ENCODE measurements at regions not wholly inside any gene's neighbourhood (a gene's known extent, or its start where the extent isn't known, plus 50 kb on each side); places are given as distances from the start of the nearest gene placed in this dataset.

DNA sequence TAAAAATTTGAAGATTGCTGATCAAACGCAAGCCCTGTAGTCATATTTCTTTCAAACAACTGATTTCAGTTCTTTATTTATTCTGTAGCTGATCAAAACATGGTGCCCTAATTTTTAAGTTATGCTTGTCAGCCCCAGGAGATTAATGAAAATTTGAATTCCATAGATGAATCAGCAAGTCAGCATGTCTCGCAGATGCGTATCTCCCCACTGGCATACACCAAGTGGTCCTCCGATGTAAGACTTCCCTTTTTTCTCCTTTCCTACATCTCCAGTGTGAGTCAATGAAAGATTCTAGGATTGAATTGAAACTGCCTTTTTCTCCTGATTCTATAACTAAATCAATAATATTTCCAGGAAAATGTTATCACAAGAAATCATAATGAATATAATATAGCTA lies 539.6 kb upstream of the NOX3 start:
- DNase-seq (ENCODE audit: low spot score), result no peak

DNA sequence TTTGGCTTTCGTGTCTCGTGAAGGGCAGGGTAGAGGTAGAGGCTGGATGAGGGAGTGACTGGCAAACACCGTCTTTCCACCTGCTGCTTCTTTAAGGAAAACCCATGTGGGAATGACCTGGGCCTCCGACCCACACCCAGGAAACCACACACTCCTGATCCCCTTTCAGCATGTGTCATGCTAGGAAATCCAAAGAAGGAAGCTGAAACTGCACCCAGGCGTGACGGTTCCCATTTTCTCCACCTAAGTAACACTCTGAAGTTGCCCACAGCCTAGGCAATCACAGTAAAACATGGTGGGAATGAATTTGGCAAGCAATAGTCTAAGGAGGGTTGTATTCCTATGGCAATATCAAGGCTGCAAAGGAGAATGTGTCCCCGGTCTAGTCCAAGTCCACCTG lies 538.4 kb upstream of the NOX3 start:
- DNase-seq (ENCODE audit: low spot score), result no peak

DNA sequence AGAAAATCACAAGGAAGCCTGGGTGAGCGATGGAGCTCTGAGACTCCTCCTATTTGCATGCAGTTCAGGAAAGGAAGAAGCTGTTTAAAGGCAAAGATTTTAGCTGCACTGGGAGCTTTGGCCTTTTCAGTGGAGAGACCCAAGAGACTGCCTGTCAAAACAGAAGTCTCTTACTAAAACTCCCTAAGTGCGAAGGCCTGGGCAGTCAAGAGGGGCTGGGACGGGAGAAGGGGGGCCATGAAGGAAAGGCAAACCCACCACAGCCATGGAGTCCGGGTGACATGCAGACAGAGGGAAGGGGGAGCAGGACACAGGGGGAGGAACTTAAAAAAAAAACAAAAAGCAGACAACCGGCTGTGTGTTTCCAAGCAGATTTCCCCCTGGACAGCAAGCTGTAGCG lies 537.6 kb upstream of the NOX3 start:
- DNase-seq (ENCODE audit: low spot score), result no peak

DNA sequence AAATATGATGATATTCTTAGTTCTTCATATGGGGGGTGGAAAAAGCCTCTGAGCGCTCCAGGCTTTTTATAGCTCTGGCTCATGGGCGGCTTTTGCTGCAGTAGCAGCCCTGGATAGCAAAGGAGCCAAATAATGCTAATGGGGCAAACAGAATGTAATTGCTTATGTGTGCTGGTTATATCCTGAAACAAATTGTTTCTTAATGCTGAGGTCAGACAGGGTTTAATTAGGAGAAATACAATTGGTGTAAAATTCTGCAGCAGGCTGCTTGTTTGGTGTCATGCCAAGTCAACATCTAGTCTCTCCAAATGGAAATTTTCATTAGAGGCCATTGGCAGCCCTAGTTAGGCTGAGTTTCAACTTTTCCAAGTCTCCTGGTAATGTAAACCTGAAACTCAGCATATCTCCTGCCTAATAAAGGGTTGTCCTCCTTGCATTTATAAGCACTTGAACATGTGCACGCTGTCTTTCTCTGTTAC lies 530.1 kb upstream of the NOX3 start:
- DNase-seq (ENCODE audit: low spot score), result peak; percentile 56

DNA sequence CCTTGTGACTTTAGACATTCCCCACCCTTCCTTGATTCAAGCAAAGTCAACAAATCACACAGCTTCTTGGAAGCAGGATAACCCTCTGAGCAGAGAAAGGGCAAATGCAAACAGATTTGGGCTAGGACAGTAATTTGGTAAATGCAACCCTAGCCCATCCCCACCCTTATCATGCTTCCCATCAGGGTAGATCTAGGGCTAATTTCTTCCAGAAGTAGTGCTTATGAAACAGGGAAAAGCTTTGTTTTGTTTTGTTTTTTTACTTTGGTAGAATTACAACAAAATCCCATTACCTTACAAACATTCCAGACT lies 525.1 kb upstream of the NOX3 start:
- DNase-seq (ENCODE audit: low spot score), result no peak

DNA sequence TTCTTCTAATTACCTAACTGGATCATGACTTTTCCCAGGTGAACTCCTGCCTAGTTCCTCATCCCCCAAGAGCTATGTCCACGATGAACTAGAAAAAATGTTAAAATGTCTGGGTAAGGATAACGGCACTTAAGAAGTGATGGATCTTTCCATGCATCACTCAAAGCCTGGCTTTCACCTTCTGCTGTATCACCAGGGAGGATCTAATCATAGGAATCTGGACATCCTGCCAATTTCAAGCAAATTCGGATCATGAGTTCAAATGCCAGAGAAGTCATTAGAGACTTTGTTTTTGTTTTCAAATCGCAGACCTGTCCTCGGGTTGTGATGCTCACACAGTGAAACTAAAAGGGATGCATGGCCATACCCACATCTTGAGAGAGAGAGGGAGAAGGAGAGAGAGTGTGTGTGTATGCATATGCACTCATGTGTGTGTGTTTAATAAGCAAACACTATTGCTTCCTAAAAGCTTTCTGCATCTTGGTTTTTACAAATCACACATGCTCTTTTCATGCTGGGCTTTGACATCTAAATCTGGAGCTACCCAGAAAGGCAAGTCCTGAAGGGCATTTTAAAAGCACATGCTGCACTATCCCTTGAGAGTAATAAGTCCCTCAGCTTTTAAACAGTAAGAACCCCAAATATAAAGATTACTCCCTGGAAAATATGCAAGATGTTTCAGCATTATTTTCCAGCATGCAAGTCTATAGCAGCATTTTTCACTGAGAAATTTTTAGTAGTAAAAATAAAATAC lies 524.6 kb upstream of the NOX3 start:
- no peak for DNase-seq (ENCODE audit: low spot score)

DNA sequence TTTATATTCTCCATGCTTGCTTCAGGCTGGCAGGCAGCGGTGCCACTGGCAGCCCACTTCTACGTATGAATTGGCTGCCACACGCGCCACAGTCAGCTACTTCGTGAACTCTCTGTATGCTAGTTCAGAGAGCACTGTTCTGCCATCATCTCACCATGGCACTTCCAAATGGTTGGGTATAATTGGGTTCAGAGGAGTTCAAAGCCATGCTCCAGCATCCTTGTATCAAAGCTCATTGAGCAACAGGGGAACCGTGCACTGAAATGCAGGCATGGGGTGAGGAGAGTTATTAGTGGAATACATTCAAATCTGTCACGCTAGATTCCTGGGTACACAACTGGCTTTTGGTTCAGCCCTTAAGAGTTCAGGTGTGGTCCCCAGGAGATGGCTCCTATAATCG lies 519.9 kb upstream of the NOX3 start:
- DNase-seq (ENCODE audit: low spot score), result no peak

DNA sequence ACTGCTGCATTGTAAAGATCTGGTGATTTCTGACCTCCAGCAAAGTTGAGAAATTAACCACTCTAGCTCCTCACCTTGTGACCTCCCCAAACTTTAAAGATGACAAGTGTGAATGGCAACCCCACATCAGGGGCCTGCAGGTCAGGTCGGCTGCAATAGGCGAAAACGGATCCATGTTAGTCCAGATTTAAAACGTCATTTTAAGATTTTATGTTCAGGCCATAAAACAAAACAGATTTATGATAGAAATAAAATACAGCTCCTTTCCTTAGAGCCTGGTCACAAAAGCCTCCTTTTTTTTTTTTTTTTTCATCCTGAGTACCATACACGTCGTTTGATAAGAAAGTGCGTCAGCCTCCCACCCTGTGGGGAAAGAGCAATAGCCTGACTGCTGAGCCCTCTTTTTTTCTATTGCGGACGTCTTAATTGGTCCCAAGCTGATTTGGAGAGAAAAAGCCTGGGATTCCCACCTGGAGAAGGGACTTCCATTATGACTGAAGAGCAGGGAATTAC lies 519.2 kb upstream of the NOX3 start:
- no peak for DNase-seq (ENCODE audit: low spot score)

DNA sequence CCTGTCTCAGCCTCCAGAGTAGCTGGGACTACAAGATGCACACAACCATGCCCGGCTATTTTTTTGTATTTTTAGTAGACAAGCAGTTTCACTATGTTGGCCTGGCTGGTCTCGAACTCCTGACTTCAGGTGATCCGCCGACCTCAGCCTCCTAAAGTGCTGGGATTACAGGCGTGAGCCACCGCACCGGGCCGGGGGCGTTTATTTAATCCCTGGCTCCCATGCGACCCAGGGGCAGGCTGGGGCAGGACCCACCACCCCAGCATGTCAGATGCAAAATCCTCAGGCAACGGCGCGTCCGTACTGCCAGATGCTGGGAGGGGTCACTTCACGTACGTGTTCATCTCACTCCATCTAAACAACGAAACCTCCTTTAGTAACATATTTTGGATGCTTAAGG lies 518.7 kb upstream of the NOX3 start:
- DNase-seq (ENCODE audit: low spot score), result no peak

DNA sequence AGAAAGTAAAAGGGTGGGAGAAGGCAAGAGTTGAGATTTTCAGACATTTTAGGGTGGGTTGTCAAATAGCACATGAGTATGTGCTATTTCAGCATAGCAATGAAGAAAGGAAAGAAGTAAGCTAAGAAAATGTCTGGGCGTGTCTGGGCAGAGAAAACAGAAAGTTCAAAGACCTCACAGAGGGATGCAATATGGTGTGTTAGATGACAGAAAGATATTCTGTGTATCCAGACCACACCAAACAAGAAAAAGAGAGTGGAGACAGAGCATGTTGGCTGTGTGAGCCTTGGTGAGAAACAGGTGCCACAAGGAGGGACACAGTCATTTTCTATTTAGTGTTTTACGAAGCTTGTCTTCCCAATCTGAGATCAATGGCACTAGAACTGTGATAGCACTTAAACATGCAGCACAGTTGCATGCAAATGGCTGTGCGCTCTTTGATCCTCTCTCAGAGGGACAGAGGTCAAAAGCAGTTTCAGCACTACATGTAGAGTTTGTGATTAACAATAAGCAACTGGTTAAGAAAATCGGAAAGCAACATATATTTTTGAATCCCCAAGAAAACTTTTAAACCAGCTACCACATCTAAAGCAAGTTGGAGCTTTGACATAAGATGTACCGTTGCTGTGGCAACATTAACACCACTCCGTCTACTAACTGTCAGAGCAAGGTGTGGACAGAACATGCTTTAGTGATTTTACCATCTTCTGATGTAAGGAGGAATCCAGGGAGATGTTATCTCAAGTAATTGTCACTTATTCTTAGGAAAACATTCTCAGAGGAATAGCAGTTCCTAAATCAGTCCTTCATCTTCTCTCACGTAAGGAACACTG lies 515.5 kb upstream of the NOX3 start:
- no peak for DNase-seq (ENCODE audit: low spot score)

DNA sequence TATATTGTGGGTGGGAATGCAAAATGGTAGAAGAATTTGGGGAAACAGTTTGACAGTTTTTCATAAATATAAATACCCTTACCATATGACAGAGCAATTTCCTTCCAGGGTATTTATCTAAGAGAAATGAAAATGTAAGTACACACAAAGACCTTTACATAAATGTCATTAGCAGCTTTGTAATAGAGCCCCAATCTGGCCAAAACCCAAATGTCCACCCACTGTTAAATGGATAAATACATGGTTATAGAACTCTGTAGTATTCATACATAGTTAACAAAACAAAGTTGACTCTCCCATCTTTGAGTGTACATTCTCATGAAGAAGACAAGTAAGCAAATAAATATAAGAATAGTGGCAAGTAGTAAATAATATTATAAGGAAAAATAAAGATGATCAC lies 514.8 kb upstream of the NOX3 start:
- DNase-seq (ENCODE audit: low spot score), result no peak

DNA sequence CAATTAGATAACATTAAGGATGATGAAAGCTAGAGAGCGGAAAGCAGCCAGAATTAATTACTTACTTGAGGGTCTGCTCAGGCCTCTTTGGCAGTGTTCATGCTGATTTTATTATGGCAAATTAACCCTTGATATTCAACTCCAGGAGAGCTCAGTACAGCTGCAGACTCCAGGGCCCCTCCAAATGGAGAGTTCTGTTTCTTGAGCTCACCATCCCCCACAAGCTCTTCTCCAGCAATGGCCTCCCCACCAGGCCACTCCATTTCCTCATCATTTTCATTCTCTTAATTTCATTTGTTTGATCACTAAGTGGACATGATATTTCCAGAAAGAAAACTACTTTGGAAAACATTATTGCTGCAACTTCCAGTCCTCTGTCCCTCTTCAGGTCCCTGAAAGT lies 513.3 kb upstream of the NOX3 start:
- no peak for DNase-seq (ENCODE audit: low spot score)

DNA sequence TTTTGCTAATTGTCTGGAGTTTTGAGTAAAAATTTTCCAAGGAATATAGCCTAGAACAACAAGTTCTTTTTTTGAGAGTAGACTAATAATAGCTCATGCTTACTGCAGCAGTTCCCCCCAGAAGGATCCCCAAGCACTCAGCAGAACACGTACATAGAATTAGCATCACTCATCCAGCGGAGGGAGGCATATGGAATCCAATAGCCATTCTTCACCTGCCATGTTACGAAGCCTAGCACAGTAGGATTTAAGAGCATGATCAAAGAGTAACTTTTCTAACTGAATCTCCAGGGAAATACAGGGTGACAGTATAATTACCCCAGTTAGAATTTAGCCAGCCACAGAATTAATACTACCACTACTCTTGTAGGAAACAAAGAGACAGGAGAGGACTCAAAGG lies 511.7 kb upstream of the NOX3 start:
- no peak for DNase-seq (ENCODE audit: low spot score)

DNA sequence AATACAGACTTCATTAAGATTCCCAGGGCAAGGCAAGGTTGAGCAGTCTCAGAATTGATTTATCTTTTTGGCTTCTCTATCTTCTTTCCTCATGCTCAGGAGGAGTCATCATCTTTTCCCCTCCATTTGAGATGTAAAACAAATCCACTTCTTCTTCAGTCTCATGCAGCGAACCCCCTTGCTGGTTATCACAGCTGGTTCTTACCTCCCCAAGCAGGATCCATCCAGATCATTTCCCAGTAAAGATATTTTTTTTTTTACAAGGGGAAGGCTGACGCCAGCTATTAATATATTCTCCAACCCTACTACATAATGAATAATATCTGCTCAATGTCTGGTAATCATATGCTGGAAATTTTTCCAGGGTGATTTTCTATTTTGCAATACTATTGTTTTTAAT lies 508.9 kb upstream of the NOX3 start:
- no peak for DNase-seq (ENCODE audit: low spot score)

DNA sequence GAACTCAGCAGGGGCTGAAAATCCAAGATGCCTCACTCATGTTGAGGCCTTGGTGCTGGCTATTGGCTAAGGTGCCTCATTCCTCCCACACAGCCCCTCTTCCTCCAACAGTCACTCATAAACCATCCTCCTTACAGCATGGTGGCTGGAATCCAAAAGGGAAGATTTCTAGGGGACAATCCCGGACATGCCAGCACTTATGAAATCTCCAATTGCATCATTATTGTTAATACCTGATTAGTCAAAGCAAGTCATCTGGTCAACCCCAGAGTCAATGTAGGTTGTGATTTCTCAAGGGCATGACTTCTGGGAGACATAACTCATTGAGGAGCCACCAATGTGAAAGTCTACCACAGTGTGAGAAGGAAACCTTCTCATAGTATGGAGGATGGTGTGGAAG lies 506.6 kb upstream of the NOX3 start:
- DNase-seq (ENCODE audit: low spot score), result no peak

DNA sequence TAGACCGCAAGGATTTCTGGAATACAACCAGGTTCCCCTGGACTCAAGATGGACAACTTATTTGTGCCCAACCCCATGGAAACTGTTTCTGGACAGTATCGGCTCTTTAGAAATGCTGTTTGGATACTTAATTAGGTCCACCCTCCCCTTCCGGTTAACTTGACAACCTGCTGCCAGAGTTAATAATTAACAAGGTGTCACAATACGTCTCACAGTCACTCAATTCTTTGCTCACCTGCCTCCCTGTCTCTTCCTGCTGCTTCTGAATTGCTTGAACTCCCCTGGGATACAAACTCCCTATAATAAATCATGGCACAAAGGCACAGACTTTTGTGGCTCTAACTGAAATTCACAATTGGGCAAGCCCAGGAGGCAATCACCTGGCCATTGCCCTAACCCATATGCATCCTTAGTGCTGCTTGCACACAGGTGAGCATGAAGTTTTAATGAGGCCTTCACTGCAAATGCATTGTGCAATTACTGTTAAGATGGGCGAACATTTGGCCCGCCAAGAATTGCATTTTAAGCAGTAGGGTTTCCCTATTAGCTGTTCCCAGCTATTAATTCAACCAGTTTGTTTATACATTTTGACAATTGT lies 504.4 kb upstream of the NOX3 start:
- DNase-seq (ENCODE audit: low spot score), result no peak

DNA sequence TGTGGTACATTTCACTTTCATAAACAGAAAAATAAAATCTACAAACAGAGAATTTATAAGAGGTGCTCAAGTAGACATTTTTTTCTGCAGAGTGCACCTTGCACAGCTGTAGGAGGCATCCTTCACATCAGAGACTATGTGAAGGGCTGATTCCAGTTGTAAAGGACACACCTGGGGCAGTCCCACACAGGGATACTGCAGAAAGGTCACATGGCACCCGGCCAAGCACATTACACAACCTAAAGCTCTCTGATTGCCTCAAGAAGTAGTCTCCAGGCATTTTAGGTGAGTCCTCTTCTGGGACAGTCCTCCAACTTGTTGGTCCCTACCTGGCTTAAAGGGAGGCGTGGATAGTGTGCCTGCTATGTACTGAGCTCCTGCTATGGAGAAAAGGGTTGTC lies 502.9 kb upstream of the NOX3 start:
- no peak for DNase-seq (ENCODE audit: low spot score)

DNA sequence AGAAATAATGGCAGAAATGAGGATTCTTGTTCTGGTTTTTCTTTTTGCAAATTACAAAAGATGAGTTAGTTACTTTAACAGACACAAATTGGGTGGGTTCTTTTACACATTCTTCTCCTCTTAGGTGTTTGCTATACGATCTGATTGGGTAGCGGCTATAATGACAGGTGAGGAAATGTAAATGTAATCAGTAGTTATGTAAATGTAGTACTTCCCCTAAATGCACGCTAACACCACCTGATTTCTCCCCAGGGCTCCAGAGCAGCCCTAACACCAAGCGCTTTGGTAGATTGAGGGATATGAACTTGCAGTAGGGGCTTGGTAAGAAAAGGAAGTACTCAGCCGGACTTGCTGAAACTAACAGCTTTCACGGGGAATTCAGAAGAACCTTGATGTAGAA lies 499.4 kb upstream of the NOX3 start:
- DNase-seq (ENCODE audit: low spot score), result no peak

DNA sequence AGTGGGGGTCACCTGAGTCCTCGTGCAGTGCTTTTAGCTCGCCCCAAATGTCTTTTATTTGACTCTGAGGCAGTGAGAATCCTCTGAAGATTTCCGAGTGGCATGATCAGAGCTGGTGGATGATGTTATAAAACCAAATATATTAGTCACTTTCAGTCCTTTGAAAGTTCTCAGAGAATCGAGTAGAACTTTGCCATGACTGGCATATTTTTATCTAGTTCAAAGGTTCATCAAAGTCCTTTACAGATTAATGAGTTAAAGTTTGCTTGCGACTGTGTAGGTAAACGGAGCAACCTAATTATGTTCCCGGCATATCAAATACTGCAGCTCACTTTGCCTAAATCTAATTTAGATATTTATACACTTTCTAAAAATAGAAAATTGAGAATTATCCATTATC lies 498.5 kb upstream of the NOX3 start:
- no peak for DNase-seq (ENCODE audit: low spot score)

DNA sequence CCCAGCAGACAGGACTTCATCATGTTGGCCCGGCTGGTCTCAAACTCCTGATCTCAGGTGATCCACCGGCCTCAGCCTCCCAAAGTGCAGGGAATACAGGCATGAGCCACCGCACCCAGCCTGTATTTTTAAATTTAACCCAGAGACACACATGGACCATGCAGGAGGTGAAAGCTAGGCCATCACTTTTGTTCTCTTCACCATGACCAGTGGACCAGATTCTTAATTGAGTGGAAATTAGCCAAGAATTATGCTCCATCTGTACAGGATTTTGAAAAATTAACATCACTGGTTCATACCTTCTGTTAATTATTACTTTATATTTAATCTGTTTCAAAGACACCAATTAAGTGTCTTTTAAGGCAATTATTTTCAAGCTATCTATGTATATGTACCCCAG lies 493.6 kb upstream of the NOX3 start:
- no peak for DNase-seq (ENCODE audit: low spot score)

DNA sequence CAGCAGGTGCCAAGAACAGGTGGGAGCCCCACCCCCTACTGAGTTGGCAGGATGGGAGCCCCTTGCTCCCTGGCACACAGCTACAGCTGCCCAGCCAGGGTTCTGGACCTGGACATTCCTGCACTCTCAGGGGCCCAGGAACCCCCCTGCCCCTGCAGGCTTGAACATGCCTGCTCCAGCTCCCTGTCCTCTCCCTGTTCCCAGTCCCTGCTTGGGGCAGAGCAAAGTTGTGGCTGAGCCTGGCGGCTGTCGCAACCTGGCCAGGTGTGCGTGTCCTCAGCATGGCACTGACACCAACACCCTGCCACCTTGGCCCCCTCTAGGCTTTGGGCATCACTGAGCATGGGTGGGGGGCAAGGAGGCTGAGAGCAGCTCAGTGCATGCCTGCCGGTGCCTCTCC lies 491.2 kb upstream of the NOX3 start:
- DNase-seq (ENCODE audit: low spot score), result no peak

DNA sequence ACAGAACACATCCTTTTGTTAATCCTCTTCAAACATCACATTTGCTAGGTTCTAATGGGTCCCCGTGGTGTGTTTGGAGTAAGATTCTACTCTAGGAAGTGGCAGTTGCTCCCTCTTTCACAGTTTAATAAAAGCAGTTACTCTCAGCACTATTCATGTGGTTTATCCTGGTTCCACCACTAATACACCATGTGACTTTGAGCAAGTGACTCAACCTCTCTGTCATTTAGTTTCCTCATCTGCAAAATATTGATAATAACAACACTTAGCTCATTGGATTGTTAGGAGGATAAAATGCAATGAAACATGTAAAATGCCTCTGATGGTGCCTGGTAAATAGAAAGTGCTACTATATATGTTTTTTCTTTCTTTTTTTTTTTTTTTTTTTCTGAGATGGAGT lies 488.0 kb upstream of the NOX3 start:
- no peak for DNase-seq (ENCODE audit: low spot score)

DNA sequence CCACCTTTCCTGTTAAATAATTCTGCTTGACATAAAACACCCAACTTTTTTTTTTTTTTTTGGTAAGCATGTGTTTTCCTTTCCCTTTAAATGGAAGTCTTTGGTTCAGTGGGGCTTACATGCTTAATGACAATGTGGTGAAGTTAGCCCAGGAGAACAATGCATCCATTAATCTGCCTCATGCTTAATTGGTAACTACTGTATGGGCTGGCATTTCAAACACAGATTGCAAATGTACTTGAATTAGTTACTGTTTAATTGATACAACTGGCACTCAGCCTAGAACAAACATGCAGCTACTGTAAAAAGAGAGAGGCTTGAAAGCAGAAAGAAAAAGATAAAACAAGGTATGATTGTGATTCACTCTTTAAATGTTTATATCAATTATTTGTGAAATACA lies 483.6 kb upstream of the NOX3 start:
- peak; percentile 13 for DNase-seq (ENCODE audit: low spot score)

All from Ammon's horn (tissue), 1 donor.